ENCODE measurements at regions not wholly inside any gene's neighbourhood (a gene's known extent, or its start where the extent isn't known, plus 50 kb on each side); places are given as distances from the start of the nearest gene placed in this dataset.

DNA sequence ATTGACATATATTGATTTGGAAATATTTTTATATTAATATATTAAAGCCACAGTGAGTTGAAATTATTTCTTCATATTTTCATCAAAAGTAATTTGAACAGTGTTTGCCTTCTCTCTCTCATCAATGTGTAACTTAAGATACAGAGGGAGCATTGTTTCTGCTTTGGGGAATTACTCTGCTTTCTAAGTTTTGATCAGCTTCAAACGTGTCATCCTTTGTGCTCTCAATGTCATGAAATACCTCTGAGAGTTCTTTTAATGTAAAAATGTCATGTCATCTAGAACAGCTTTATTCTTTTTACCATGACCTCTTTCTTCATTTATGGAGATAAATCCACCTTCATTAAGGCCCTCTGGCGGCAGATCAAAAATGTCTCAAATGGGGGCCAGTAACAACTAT, 259.4 kb upstream of the STXBP5 start:
- no peaks in the 10 kb centered on the region for H3K36me3 ChIP-seq (ENCODE audit: control insufficient read depth in 4 of 4, insufficient read depth in 3 of 4, low read depth in 1 of 4, low read length in 3 of 4)
- H3K9me3 ChIP-seq (ENCODE audit: control insufficient read depth in 4 of 4, low read length in 3 of 4) = no peaks in the 10 kb centered on the region
- WGBS = 88% methylated on average over 2 of the region's 2 CpGs
- H3K4me3 ChIP-seq (ENCODE audit: low read depth in 1 of 3, low read length in 3 of 3) = no peak overlapping the region
- no peak overlapping the region for H3K27ac ChIP-seq (ENCODE audit: low read depth in 1 of 2, low read length in 2 of 2)
- TF ChIP-seq FOXA1 (IDR thresholded peaks at IDR 0.05) (no peak), TAF1 (conservative IDR thresholded peaks at IDR 0.05) (no peak), HNF4G (IDR thresholded peaks at IDR 0.05) (no peak), JUND (IDR thresholded peaks at IDR 0.05) (no peak), HNF4A (conservative IDR thresholded peaks at IDR 0.05) (no peak), GABPA (IDR thresholded peaks at IDR 0.05 in 1 of 2, conservative IDR thresholded peaks at IDR 0.05 in 1 of 2) (no peak), YY1 (IDR thresholded peaks at IDR 0.05) (no peak), NR2F2 (IDR thresholded peaks at IDR 0.05) (no peak), RAD21 (IDR thresholded peaks at IDR 0.05) (no peak), FOXA2 (IDR thresholded peaks at IDR 0.05) (no peak), SP1 (IDR thresholded peaks at IDR 0.05) (no peak), EGR1 (IDR thresholded peaks at IDR 0.05; ENCODE audit: low read depth in 2 of 2) (no peak), RXRA (IDR thresholded peaks at IDR 0.05) (no peak)
- TF ChIP-seq, protein P1, sequence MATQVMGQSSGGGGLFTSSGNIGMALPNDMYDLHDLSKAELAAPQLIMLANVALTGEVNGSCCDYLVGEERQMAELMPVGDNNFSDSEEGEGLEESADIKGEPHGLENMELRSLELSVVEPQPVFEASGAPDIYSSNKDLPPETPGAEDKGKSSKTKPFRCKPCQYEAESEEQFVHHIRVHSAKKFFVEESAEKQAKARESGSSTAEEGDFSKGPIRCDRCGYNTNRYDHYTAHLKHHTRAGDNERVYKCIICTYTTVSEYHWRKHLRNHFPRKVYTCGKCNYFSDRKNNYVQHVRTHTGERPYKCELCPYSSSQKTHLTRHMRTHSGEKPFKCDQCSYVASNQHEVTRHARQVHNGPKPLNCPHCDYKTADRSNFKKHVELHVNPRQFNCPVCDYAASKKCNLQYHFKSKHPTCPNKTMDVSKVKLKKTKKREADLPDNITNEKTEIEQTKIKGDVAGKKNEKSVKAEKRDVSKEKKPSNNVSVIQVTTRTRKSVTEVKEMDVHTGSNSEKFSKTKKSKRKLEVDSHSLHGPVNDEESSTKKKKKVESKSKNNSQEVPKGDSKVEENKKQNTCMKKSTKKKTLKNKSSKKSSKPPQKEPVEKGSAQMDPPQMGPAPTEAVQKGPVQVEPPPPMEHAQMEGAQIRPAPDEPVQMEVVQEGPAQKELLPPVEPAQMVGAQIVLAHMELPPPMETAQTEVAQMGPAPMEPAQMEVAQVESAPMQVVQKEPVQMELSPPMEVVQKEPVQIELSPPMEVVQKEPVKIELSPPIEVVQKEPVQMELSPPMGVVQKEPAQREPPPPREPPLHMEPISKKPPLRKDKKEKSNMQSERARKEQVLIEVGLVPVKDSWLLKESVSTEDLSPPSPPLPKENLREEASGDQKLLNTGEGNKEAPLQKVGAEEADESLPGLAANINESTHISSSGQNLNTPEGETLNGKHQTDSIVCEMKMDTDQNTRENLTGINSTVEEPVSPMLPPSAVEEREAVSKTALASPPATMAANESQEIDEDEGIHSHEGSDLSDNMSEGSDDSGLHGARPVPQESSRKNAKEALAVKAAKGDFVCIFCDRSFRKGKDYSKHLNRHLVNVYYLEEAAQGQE (IDR thresholded peaks at IDR 0.05) = no peak
- TF ChIP-seq, protein P2, sequence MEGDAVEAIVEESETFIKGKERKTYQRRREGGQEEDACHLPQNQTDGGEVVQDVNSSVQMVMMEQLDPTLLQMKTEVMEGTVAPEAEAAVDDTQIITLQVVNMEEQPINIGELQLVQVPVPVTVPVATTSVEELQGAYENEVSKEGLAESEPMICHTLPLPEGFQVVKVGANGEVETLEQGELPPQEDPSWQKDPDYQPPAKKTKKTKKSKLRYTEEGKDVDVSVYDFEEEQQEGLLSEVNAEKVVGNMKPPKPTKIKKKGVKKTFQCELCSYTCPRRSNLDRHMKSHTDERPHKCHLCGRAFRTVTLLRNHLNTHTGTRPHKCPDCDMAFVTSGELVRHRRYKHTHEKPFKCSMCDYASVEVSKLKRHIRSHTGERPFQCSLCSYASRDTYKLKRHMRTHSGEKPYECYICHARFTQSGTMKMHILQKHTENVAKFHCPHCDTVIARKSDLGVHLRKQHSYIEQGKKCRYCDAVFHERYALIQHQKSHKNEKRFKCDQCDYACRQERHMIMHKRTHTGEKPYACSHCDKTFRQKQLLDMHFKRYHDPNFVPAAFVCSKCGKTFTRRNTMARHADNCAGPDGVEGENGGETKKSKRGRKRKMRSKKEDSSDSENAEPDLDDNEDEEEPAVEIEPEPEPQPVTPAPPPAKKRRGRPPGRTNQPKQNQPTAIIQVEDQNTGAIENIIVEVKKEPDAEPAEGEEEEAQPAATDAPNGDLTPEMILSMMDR (IDR thresholded peaks at IDR 0.05; ENCODE audit: low read depth, low read length, missing input control) = no peak
- TF ChIP-seq, protein P3, sequence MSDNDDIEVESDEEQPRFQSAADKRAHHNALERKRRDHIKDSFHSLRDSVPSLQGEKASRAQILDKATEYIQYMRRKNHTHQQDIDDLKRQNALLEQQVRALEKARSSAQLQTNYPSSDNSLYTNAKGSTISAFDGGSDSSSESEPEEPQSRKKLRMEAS (IDR thresholded peaks at IDR 0.05) = no peak
- TF ChIP-seq, protein P4, sequence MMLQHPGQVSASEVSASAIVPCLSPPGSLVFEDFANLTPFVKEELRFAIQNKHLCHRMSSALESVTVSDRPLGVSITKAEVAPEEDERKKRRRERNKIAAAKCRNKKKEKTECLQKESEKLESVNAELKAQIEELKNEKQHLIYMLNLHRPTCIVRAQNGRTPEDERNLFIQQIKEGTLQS (IDR thresholded peaks at IDR 0.05) = no peak
- TF ChIP-seq, protein P5, sequence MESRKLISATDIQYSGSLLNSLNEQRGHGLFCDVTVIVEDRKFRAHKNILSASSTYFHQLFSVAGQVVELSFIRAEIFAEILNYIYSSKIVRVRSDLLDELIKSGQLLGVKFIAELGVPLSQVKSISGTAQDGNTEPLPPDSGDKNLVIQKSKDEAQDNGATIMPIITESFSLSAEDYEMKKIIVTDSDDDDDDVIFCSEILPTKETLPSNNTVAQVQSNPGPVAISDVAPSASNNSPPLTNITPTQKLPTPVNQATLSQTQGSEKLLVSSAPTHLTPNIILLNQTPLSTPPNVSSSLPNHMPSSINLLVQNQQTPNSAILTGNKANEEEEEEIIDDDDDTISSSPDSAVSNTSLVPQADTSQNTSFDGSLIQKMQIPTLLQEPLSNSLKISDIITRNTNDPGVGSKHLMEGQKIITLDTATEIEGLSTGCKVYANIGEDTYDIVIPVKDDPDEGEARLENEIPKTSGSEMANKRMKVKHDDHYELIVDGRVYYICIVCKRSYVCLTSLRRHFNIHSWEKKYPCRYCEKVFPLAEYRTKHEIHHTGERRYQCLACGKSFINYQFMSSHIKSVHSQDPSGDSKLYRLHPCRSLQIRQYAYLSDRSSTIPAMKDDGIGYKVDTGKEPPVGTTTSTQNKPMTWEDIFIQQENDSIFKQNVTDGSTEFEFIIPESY (IDR thresholded peaks at IDR 0.05) = no peak
- no peak overlapping the region for H3K9ac ChIP-seq (ENCODE audit: low read depth in 1 of 2, low read length in 2 of 2)
- no peak for DNase-seq (ENCODE audit: low spot score)
- no peaks in the 10 kb centered on the region for H3K27me3 ChIP-seq (ENCODE audit: control insufficient read depth in 4 of 4, insufficient read depth in 4 of 4, low read length in 3 of 4)
- H3K4me1 ChIP-seq (ENCODE audit: control insufficient read depth in 4 of 4, insufficient read depth in 4 of 4, low read length in 3 of 4) = no peaks in the 10 kb centered on the region
